Endothelial cell (in vitro differentiated cells): ENCODE measurements at regions not wholly inside any gene's neighbourhood (a gene's known extent, or its start where the extent isn't known, plus 50 kb on each side); places are given as distances from the start of the nearest gene placed in this dataset.

Experiments used
- DNase-seq: peaks from one replicate; pipeline ENCODE4 v3.0.0; 2021; ENCODE audit warnings: low spot score
- H3K27ac Mint-ChIP-seq: one replicate; pipeline ENCODE4 v1.8.0; 2021; ENCODE audit warnings: mixed read lengths, inconsistent platforms; ENCODE audit not compliant: unreplicated experiment
- H3K27me3 Mint-ChIP-seq: one replicate; pipeline ENCODE4 v1.8.0; 2021; ENCODE audit warnings: mild to moderate bottlenecking, moderate library complexity, mixed read lengths, inconsistent platforms; ENCODE audit not compliant: unreplicated experiment
- H3K36me3 Mint-ChIP-seq: one replicate; pipeline ENCODE4 v1.8.0; 2021; ENCODE audit warnings: mild to moderate bottlenecking, low read depth, mixed read lengths, inconsistent platforms; ENCODE audit not compliant: unreplicated experiment
- H3K4me1 Mint-ChIP-seq: one replicate; pipeline ENCODE4 v1.8.0; 2021; ENCODE audit warnings: mild to moderate bottlenecking, mixed read lengths, inconsistent platforms; ENCODE audit not compliant: unreplicated experiment
- H3K4me3 Mint-ChIP-seq: one replicate; pipeline ENCODE4 v1.8.0; 2021; ENCODE audit warnings: mild to moderate bottlenecking, mixed read lengths, inconsistent platforms; ENCODE audit not compliant: unreplicated experiment
- H3K9me3 Mint-ChIP-seq: one replicate; pipeline ENCODE4 v1.8.0; 2021; ENCODE audit warnings: mixed read lengths, inconsistent platforms; ENCODE audit not compliant: unreplicated experiment
- CTCF ChIP-seq: fragments of 200-600 bp; sonication (generic); IDR thresholded peaks from one replicate; pipeline ENCODE4 v1.5.0; 2021; ENCODE audit warnings: antibody characterized with exemption; ENCODE audit not compliant: unreplicated experiment

GRCh38 chr5:3182133-3182876 is 413.3 kb upstream of the IRX1 start:
- no peak for TF ChIP-seq CTCF
- Mint-ChIP-seq H3K27ac (no peak overlapping the region), H3K36me3 (no peaks in the 10 kb centered on the region)

GRCh38 chr5:3181671-3182070 is 414.0 kb upstream of the IRX1 start:
- Mint-ChIP-seq H3K27ac (no peak overlapping the region), H3K4me1 (no peaks in the 10 kb centered on the region), H3K36me3 (no peaks in the 10 kb centered on the region), H3K9me3 (no peaks in the 10 kb centered on the region), H3K27me3 (no peaks in the 10 kb centered on the region), H3K4me3 (no peak overlapping the region)
- no peak for DNase-seq
- no peak for TF ChIP-seq CTCF

More at GRCh38 chr5:3182133-3182876, 413.3 kb upstream of the IRX1 start:
- no peak overlapping the region for H3K4me3 Mint-ChIP-seq
- H3K9me3 Mint-ChIP-seq: no peaks in the 10 kb centered on the region
- H3K4me1 Mint-ChIP-seq: no peaks in the 10 kb centered on the region
- no peak for DNase-seq
- no peaks in the 10 kb centered on the region for H3K27me3 Mint-ChIP-seq

- Mint-ChIP-seq H3K27me3 (no peaks in the 10 kb centered on the region), H3K27ac (no peak overlapping the region), H3K36me3 (no peaks in the 10 kb centered on the region), H3K9me3 (no peaks in the 10 kb centered on the region), H3K4me1 (no peaks in the 10 kb centered on the region), H3K4me3 (no peak overlapping the region)
- TF ChIP-seq CTCF: no peak
- DNase-seq: no peak
These were observed 415.0 kb upstream of the IRX1 start for GRCh38 chr5:3180636-3181035.

GRCh38 chr5:3179220-3179619 is 416.4 kb upstream of the IRX1 start:
- DNase-seq: no peak
- H3K27ac Mint-ChIP-seq: no peak overlapping the region
- H3K4me3 Mint-ChIP-seq: no peak overlapping the region
- H3K4me1 Mint-ChIP-seq: no peaks in the 10 kb centered on the region
- H3K27me3 Mint-ChIP-seq: no peaks in the 10 kb centered on the region
- H3K36me3 Mint-ChIP-seq: no peaks in the 10 kb centered on the region
- TF ChIP-seq CTCF: no peak
- no peaks in the 10 kb centered on the region for H3K9me3 Mint-ChIP-seq

GRCh38 chr5:3177338-3177737 is 418.3 kb upstream of the IRX1 start:
- Mint-ChIP-seq H3K4me1 (no peaks in the 10 kb centered on the region), H3K36me3 (no peaks in the 10 kb centered on the region), H3K9me3 (no peaks in the 10 kb centered on the region), H3K27me3 (no peaks in the 10 kb centered on the region), H3K4me3 (no peak overlapping the region), H3K27ac (no peak overlapping the region)
- no peak for TF ChIP-seq CTCF
- no peak for DNase-seq
